GM08714 (cell line): ENCODE measurements at regions not wholly inside any gene's neighbourhood (a gene's known extent, or its start where the extent isn't known, plus 50 kb on each side); places are given as distances from the start of the nearest gene placed in this dataset.

Experiments used
- H3K4me3 ChIP-seq: fragments of 200-500 bp; sonication (Bioruptor generic); 2 replicates; pipeline ENCODE4 v1.5.1; 2014; ENCODE audit warnings: mild to moderate bottlenecking, low read length, inconsistent platforms
- ZNF274 ChIP-seq: IDR thresholded peaks from 2 replicates; pipeline ENCODE4 v1.6.1; 2012; ENCODE audit warnings: mild to moderate bottlenecking, low read depth, low read length

- H3K4me3 ChIP-seq = no peak overlapping the region
- no peak for TF ChIP-seq ZNF274
Measured at GRCh38 chr22:48568736-48569330, 1258.8 kb downstream of the BRD1 start.

GRCh38 chr22:48567213-48567975 is 1260.3 kb downstream of the BRD1 start:
- no peak overlapping the region for H3K4me3 ChIP-seq
- no peak for TF ChIP-seq ZNF274

- no peak overlapping the region for H3K4me3 ChIP-seq
- no peak for TF ChIP-seq ZNF274
Measured at GRCh38 chr22:48566741-48567140, 1260.9 kb downstream of the BRD1 start.

GRCh38 chr22:48565901-48566501 is 1261.7 kb downstream of the BRD1 start:
- no peak for TF ChIP-seq ZNF274
- no peak overlapping the region for H3K4me3 ChIP-seq

- H3K4me3 ChIP-seq = no peak overlapping the region
- no peak for TF ChIP-seq ZNF274
Measured at GRCh38 chr22:48564995-48565394, 1262.7 kb downstream of the BRD1 start.

- H3K4me3 ChIP-seq = no peak overlapping the region
- TF ChIP-seq ZNF274 = no peak
Measured at GRCh38 chr22:48563966-48564330, 1263.7 kb downstream of the BRD1 start.

GRCh38 chr22:48563118-48563965 is 1264.3 kb downstream of the BRD1 start:
- no peak overlapping the region for H3K4me3 ChIP-seq
- TF ChIP-seq ZNF274 = no peak

- no peak overlapping the region for H3K4me3 ChIP-seq
- TF ChIP-seq ZNF274 = no peak
Measured at GRCh38 chr22:48561676-48562075, 1266.0 kb downstream of the BRD1 start.

- H3K4me3 ChIP-seq = no peak overlapping the region
- no peak for TF ChIP-seq ZNF274
Measured at GRCh38 chr22:48560836-48561235, 1266.8 kb downstream of the BRD1 start.

- no peak overlapping the region for H3K4me3 ChIP-seq
- TF ChIP-seq ZNF274 = no peak
Measured at GRCh38 chr22:48560389-48560751, 1267.3 kb downstream of the BRD1 start.

GRCh38 chr22:48559647-48560388 is 1267.9 kb downstream of the BRD1 start:
- no peak for TF ChIP-seq ZNF274
- H3K4me3 ChIP-seq = no peak overlapping the region

GRCh38 chr22:48558606-48559402 is 1268.9 kb downstream of the BRD1 start:
- no peak for TF ChIP-seq ZNF274
- no peak overlapping the region for H3K4me3 ChIP-seq

- TF ChIP-seq ZNF274 = no peak
Measured at GRCh38 chr22:48558016-48558415, 1269.7 kb downstream of the BRD1 start.

More at GRCh38 chr22:48558016-48558415, 1269.7 kb downstream of the BRD1 start:
- no peak overlapping the region for H3K4me3 ChIP-seq
